GM21786 (cell line): ENCODE measurements at regions not wholly inside any gene's neighbourhood (a gene's known extent, or its start where the extent isn't known, plus 50 kb on each side); places are given as distances from the start of the nearest gene placed in this dataset.

Source experiments
- ATAC-seq: cut with Tn5 transposase; IDR thresholded peaks from one replicate; pipeline ENCODE4 v1.9.1; 2021; ENCODE audit not compliant: unreplicated experiment

GRCh38 chr6:21508753-21509152 lies 84.8 kb upstream of the SOX4 start:
- ATAC-seq = no peak

GRCh38 chr6:21511891-21512550 lies 81.5 kb upstream of the SOX4 start:
- ATAC-seq = no peak

GRCh38 chr6:21514288-21514687 lies 79.3 kb upstream of the SOX4 start:
- no peak for ATAC-seq

GRCh38 chr6:21518317-21518716 lies 75.2 kb upstream of the SOX4 start:
- ATAC-seq = no peak

- no peak for ATAC-seq
Measured at GRCh38 chr6:21519642-21520041, 73.9 kb upstream of the SOX4 start.

GRCh38 chr6:21521276-21521675 lies 72.3 kb upstream of the SOX4 start:
- no peak for ATAC-seq

GRCh38 chr6:21522143-21522747 lies 71.3 kb upstream of the SOX4 start:
- ATAC-seq = no peak

GRCh38 chr6:21522797-21523456 lies 70.6 kb upstream of the SOX4 start:
- no peak for ATAC-seq

- ATAC-seq = no peak
Measured at GRCh38 chr6:21523652-21524051, 69.9 kb upstream of the SOX4 start.

GRCh38 chr6:21524201-21524600 lies 69.3 kb upstream of the SOX4 start:
- ATAC-seq = no peak

GRCh38 chr6:21526974-21527373 lies 66.6 kb upstream of the SOX4 start:
- no peak for ATAC-seq

GRCh38 chr6:21527731-21528130 lies 65.8 kb upstream of the SOX4 start:
- ATAC-seq = no peak

GRCh38 chr6:21529431-21529830 lies 64.1 kb upstream of the SOX4 start:
- no peak for ATAC-seq

- no peak for ATAC-seq
Measured at GRCh38 chr6:21531393-21531792, 62.2 kb upstream of the SOX4 start.

GRCh38 chr6:21533678-21534077 lies 59.9 kb upstream of the SOX4 start:
- no peak for ATAC-seq

GRCh38 chr6:21536280-21536766 lies 57.2 kb upstream of the SOX4 start:
- ATAC-seq = no peak

GRCh38 chr6:21537637-21538036 lies 55.9 kb upstream of the SOX4 start:
- ATAC-seq = no peak

GRCh38 chr6:21538186-21538798 lies 55.3 kb upstream of the SOX4 start:
- no peak for ATAC-seq

- no peak for ATAC-seq
Measured at GRCh38 chr6:21539621-21540100, 53.9 kb upstream of the SOX4 start.
